ENCODE measurements at regions not wholly inside any gene's neighbourhood (a gene's known extent, or its start where the extent isn't known, plus 50 kb on each side); places are given as distances from the start of the nearest gene placed in this dataset.
"Not testable (repeated sequence)": the region's sequence is repeated elsewhere in the genome, so short reads cannot be mapped to it uniquely, and the experiment has no call there.

DNA sequence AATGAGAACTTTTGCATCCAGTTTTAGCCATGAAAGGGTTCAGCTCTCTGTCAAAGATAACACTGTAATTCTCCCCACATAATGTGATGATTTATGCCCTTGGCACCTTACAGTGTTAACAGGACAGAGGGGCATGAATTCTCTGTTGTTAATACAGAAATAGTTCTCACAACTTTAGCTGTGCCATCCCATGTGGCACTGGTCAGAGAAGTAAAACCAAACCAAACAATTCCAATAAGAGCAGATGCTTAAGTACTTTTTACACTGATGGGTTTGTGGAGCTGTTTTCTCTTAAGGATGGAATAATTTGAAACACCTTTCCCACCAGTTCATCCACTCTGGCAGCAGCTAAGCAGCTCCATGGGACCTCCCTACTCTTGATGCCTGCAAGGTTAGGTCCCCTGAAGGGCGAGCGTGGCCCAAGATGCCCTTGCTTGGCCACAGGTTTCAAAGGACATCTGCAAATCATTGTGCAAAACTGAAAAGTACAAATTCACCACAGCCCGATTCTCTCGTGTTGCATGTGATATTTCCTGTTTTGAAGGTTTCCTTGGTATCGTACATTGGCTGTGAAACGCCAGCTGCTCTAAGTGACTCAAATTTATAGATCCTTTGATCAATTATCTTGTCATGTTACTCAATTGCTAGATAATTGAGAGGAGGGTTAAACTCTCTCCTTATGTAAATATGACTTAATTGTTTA, 82.5 kb upstream of the CREB5 start:
- no peak for DNase-seq (ENCODE audit: low spot score)

DNA sequence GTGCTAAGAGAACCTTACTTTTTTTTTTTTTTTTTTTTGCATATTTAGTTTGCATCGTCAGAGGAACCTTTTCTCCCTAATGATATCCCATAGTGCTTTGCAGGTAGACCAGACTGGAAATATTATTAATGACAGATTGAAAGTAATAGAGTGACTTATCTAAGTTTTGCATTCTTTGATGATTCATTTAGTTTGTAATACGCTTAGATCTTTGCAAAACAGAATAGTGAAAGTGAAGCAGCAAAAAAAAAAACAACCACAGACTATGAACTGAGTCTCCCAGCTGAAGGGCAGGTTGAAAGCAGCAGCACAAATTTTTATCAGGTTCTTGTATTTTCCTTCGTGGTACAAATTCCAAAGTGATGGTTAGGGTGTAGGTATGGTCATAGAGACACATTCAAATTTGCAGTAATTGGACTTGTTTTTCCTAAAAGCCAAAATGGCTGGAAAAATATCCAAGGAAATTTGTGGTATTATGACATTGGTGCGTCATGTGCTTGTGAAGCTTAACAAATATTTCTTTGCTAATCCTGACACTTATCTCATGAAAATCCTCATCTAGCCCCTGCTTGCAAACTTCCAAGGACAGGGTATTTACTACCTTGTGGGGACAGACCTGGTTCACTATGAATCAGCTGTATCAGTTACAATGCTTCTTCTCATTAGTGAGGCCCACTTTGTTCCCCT, 81.8 kb upstream of the CREB5 start:
- no peak for DNase-seq (ENCODE audit: low spot score)

DNA sequence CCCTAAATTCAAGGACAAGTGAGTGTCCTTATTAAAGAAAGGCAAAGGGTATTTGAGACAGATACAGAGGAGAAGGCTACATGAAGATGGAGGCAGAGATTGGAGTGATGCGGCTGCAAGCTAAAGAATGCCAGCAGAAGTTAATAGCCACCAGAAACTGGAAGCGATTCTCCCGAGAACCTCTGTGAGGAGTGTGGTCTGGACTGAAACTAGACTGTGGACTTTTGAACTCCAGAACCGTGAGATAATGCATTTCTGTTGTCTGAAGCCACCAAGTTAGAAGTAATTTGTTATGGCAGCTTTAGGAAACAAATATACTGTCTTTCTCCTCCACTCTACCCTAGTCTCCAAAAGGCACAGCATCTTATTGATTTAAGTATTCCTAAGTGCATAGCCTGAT, 80.3 kb upstream of the CREB5 start:
- DNase-seq (ENCODE audit: low spot score) = no peak

DNA sequence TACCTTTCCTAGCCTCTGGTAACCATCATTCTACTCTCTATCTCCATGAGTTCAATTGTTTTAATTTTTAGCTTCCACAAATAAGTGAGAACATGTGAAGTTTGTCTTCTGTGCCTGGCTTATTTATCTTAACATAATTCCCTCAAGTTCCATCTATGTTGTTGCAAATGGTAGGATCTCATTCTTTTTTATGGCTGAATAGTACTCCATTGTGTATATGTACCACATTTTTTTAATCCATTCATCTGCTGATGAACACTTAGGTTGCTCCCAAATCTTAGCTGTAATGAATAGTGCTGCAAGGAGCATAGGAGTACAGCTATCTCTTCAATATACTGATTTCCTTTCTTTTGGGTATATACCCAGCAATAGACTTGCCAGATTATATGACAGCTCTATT, 78.8 kb upstream of the CREB5 start:
- DNase-seq (ENCODE audit: low spot score) = not testable (repeated sequence)

GRCh38 chr7:28336806-28337205, 75.5 kb upstream of the CREB5 start:
- DNase-seq (ENCODE audit: low spot score) = no peak

- DNase-seq (ENCODE audit: low spot score) = no peak
Observed at GRCh38 chr7:28338041-28338440, 74.3 kb upstream of the CREB5 start.

GRCh38 chr7:28343462-28343861, 68.9 kb upstream of the CREB5 start:
- no peak for DNase-seq (ENCODE audit: low spot score)

DNA sequence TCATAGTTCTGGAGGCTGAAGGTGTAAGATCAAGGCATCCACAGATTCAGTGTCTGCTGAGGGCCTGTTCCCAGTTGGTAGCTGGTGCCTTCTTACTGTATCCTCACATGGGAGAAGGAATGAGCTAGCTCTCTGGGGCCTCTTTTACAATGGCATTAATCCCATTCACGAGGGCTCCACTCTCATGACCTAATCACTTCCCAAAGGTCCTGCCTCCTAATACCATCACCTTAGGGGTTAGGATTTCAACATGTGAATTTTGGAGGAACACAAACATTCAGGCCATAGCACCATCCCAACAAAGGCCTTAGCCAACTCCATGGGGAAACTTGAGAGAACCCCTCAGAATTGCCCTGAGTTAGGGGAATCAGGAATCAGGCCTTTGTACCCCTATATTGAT, 66.1 kb upstream of the CREB5 start:
- DNase-seq (ENCODE audit: low spot score) = no peak

GRCh38 chr7:28346676-28347363, 65.5 kb upstream of the CREB5 start:
- DNase-seq (ENCODE audit: low spot score) = no peak

- peak; percentile 17 for DNase-seq (ENCODE audit: low spot score)
Observed at GRCh38 chr7:28347475-28348318, 64.6 kb upstream of the CREB5 start.

- no peak for DNase-seq (ENCODE audit: low spot score)
Observed at GRCh38 chr7:28348636-28349035, 63.7 kb upstream of the CREB5 start.

- DNase-seq (ENCODE audit: low spot score) = no peak
Observed at GRCh38 chr7:28349637-28350036, 62.7 kb upstream of the CREB5 start.

DNA sequence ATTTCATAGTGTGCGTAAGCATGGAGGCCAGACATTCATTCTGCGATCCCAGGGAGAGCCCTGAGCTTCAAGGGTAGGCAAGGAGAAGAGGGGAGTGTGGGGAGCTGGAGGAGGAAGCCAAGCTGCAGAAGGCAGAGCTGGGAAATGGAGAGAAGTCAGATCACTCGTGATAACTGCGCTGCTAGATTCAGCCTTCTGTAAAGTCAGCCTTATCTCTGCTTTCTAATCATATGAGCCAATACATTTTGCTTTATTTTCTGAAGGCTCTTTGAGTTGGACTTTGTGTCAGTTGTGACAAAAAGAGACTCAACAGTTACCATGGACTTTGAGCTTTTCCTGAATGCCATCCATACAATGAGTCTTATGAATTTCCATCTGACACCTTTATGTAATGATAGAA, 61.7 kb upstream of the CREB5 start:
- no peak for DNase-seq (ENCODE audit: low spot score)

GRCh38 chr7:28351450-28351849, 60.9 kb upstream of the CREB5 start:
- DNase-seq (ENCODE audit: low spot score) = no peak

DNA sequence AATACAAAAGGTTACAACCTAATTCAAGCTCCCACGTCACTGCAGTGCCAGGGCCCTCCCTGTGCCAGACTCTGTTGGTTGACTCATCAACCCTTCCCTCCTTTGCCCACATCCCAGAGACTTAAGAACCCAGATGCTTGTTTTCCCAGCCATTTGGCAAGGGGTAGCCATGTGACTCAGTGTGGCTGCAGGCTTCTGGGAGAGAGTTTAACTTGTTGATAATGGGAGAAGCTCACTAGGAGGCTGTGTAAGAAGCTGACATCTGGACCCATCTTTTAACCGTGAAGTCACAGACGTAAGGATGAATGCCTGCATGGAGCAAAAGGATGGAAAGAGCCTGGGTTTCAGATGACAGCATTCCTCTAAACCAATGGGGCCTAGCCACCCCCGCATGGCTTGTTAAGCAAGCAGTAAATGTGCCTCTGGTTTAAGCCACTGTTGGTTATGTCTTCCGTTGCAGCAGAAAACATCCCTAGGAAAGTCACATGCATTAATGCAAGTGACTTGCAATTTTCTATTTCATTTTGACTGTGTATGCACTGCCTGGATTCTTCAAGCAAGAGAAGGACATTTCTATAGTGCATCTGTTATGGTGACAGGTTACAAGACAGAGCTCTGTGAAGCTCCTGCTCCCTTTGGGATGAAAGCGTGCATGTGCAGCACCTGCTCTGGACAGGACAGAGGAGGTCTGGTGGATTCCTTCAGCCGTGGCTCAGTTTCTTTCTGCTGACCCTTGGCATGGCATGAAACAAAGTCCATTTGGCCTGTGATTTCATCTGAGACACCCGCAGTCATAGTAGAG, 57.5 kb upstream of the CREB5 start:
- peak; percentile 50 for DNase-seq (ENCODE audit: low spot score)

GRCh38 chr7:28355635-28356319, 56.5 kb upstream of the CREB5 start:
- DNase-seq (ENCODE audit: low spot score) = no peak

DNA sequence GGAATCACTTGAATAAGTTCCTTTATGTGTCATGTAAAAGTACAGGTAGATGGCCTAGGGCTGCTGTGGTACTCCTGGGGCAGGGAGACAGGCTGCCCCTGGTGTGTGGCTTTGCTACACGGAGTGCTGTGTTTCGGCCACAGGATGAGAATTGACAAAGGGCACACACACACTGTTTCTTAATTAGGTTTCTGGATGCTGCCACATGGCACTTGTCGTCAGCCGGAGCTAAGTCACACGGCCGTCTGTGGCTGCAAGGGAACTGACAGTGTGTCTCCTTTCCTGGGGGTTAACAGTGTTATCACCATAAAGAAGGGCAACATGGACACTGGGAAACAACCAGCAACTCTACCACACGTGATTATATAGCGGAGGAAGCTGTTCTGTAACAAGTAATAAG, 55.7 kb upstream of the CREB5 start:
- DNase-seq (ENCODE audit: low spot score) = no peak

DNA sequence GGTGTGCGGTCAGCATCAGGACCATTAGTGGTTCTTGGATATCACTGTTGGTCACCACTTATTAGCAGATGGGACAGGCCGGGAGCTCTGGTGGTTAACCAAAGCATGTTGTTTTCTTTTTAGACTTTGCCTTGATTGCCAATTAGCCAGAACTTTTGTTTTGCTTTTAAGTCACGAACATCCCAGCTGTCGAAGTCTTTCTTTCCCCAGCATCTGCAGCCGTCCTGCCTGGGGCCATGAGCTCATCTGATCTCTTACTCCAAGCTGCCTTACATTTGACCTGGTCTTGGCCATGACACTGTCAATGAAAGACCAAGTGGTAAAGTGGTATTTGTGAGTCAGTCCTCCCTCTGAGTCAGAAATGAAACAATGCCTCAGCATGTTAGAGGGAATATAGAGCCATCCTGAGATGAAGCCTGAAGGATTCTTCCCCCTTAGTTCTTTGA, 53.9 kb upstream of the CREB5 start:
- DNase-seq (ENCODE audit: low spot score) = peak; percentile 92

DNA sequence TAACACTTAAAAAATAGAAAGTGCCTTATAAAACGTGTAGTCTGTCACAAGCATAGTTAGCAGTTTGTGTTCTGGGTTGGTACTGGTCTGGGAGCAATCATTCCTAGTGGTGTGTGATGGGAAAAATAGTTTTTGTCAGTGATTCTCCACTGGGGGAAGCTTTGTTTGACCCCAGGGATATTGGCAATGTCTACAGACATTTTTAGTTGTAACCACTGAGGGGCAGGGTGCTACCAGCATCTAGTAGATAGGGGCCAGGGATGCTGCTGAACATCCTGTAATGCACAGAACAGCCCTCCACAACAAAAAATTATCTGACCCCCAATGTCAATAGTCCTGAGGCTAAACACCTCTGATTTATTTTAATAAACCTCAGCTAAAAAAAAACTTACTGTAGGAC, 51.6 kb upstream of the CREB5 start:
- DNase-seq (ENCODE audit: low spot score) = no peak

GRCh38 chr7:28361551-28361950, 50.8 kb upstream of the CREB5 start:
- no peak for DNase-seq (ENCODE audit: low spot score)

- DNase-seq (ENCODE audit: low spot score) = no peak
Observed at GRCh38 chr7:28362182-28362581, 50.1 kb upstream of the CREB5 start.
